MM.1S (cell line): ENCODE measurements at regions not wholly inside any gene's neighbourhood (a gene's known extent, or its start where the extent isn't known, plus 50 kb on each side); places are given as distances from the start of the nearest gene placed in this dataset.

Experiments used
- EZH2phosphoT487 ChIP-seq: fragments of 300-600 bp; sonication (generic); IDR thresholded peaks from 2 replicates; pipeline ENCODE4 v1.6.1; 2018; ENCODE audit warnings: antibody characterized with exemption, low read length
- TF ChIP-seq, protein P1 (sequence below): fragments of 300-600 bp; sonication (generic); IDR thresholded peaks from 2 replicates; pipeline ENCODE4 v1.5.1; 2016; ENCODE audit warnings: antibody characterized with exemption, low read length, mixed read lengths

DNA sequence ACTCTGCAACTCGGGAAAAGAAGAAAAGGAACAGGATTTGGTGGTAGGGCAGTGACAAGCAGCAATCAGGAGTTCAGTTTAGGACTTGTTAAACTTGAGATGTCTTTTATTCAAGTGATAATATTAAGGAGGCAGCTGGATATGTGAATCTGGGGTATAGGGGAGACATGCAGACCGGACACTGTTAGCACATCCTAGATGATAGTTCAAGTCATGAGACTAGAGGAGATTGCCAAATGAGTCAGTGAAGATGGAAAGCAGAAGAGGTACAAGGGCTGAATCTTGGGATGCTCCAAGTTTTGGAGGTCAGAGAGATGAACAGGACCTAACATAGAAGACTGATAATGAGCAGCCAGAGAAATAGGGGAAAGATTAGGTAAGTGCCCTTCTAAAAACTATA, 69.5 kb upstream of the PSME4 start:
- TF ChIP-seq, protein P1, sequence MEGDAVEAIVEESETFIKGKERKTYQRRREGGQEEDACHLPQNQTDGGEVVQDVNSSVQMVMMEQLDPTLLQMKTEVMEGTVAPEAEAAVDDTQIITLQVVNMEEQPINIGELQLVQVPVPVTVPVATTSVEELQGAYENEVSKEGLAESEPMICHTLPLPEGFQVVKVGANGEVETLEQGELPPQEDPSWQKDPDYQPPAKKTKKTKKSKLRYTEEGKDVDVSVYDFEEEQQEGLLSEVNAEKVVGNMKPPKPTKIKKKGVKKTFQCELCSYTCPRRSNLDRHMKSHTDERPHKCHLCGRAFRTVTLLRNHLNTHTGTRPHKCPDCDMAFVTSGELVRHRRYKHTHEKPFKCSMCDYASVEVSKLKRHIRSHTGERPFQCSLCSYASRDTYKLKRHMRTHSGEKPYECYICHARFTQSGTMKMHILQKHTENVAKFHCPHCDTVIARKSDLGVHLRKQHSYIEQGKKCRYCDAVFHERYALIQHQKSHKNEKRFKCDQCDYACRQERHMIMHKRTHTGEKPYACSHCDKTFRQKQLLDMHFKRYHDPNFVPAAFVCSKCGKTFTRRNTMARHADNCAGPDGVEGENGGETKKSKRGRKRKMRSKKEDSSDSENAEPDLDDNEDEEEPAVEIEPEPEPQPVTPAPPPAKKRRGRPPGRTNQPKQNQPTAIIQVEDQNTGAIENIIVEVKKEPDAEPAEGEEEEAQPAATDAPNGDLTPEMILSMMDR: no peak
- TF ChIP-seq EZH2phosphoT487: no peak
